ENCODE measurements at regions not wholly inside any gene's neighbourhood (a gene's known extent, or its start where the extent isn't known, plus 50 kb on each side); places are given as distances from the start of the nearest gene placed in this dataset.

GRCh38 chr4:188197566-188197965 lies 58.3 kb downstream of the TRIML1 start:
- no peak for DNase-seq

GRCh38 chr4:188198982-188199792 lies 59.9 kb downstream of the TRIML1 start:
- DNase-seq = no peak

- no peak for DNase-seq
These were observed 62.6 kb downstream of the TRIML1 start for GRCh38 chr4:188201851-188202250.

GRCh38 chr4:188206783-188207182 lies 67.5 kb downstream of the TRIML1 start:
- DNase-seq = no peak

GRCh38 chr4:188214861-188215260 lies 75.6 kb downstream of the TRIML1 start:
- DNase-seq = no peak

- DNase-seq = no peak
These were observed 79.2 kb downstream of the TRIML1 start for GRCh38 chr4:188218392-188218791.

- DNase-seq = no peak
These were observed 80.8 kb downstream of the TRIML1 start for GRCh38 chr4:188220006-188220405.

GRCh38 chr4:188221090-188221489 lies 81.8 kb downstream of the TRIML1 start:
- DNase-seq = no peak

GRCh38 chr4:188228279-188228678 lies 89.0 kb downstream of the TRIML1 start:
- DNase-seq = no peak

GRCh38 chr4:188232428-188232827 lies 93.2 kb downstream of the TRIML1 start:
- no peak for DNase-seq

GRCh38 chr4:188242041-188242440 lies 102.8 kb downstream of the TRIML1 start:
- DNase-seq = no peak

GRCh38 chr4:188245651-188246050 lies 106.4 kb downstream of the TRIML1 start:
- no peak for DNase-seq

- no peak for DNase-seq
These were observed 107.2 kb downstream of the TRIML1 start for GRCh38 chr4:188246488-188246887.

GRCh38 chr4:188254211-188254610 lies 115.0 kb downstream of the TRIML1 start:
- no peak for DNase-seq

- DNase-seq = no peak
These were observed 123.2 kb downstream of the TRIML1 start for GRCh38 chr4:188262464-188262863.

GRCh38 chr4:188263321-188263720 lies 124.1 kb downstream of the TRIML1 start:
- DNase-seq = no peak

GRCh38 chr4:188266386-188266785 lies 127.1 kb downstream of the TRIML1 start:
- no peak for DNase-seq

GRCh38 chr4:188268131-188268908 lies 129.1 kb downstream of the TRIML1 start:
- DNase-seq = no peak

GRCh38 chr4:188270273-188271069 lies 131.2 kb downstream of the TRIML1 start:
- no peak for DNase-seq

- no peak for DNase-seq
These were observed 136.4 kb downstream of the TRIML1 start for GRCh38 chr4:188275686-188276085.

- DNase-seq = no peak
These were observed 139.9 kb downstream of the TRIML1 start for GRCh38 chr4:188279184-188279583.

- no peak for DNase-seq
These were observed 143.4 kb downstream of the TRIML1 start for GRCh38 chr4:188282471-188283232.
